ENCODE measurements at regions not wholly inside any gene's neighbourhood (a gene's known extent, or its start where the extent isn't known, plus 50 kb on each side); places are given as distances from the start of the nearest gene placed in this dataset.

GRCh38 chr9:20205821-20206220, 416.5 kb downstream of the MLLT3 start:
- TF ChIP-seq MAFK (IDR thresholded peaks at IDR 0.05; ENCODE audit: partially characterized antibody) (no peak), REST (IDR thresholded peaks at IDR 0.05) (no peak), CTCF (IDR thresholded peaks at IDR 0.05) (no peak), POLR2A (IDR thresholded peaks at IDR 0.05; ENCODE audit: low read length) (no peak), EP300 (IDR thresholded peaks at IDR 0.05) (no peak), RAD21 (conservative IDR thresholded peaks at IDR 0.05 in 1 of 2, IDR thresholded peaks at IDR 0.05 in 1 of 2) (no peak), FOXS1 (CRISPR knock-in tag; IDR thresholded peaks at IDR 0.05) (no peak), JUN (IDR thresholded peaks at IDR 0.05) (no peak), PHF8 (IDR thresholded peaks at IDR 0.05; ENCODE audit: borderline replicate concordance, low read depth) (no peak), USF2 (IDR thresholded peaks at IDR 0.05) (no peak), HES2 (IDR thresholded peaks at IDR 0.05) (no peak)
